Endothelial cell of umbilical vein (primary cell): ENCODE measurements at regions not wholly inside any gene's neighbourhood (a gene's known extent, or its start where the extent isn't known, plus 50 kb on each side); places are given as distances from the start of the nearest gene placed in this dataset.

Experiments used
- BruUV-seq: library from RNA; stranded (reverse); fragments of 400-500 nt; replicated peaks from 2 replicates; lab custom pipeline; 2021; lab: Mats Ljungman, UMichigan
- CTCF ChIA-PET: fragments of 300-600, 350-600 bp; sonication (Branson Sonifier 250); formaldehyde crosslinking; loops from one replicate; lab custom pipeline; 2021; ENCODE audit warnings: antibody characterized with exemption, inconsistent platforms; lab: Charles Lee
- POLR2A ChIA-PET: fragments of 300-600, 350-600 bp; sonication (Branson Sonifier 250); formaldehyde crosslinking; loops from one replicate; lab custom pipeline; 2021; ENCODE audit warnings: antibody characterized with exemption, inconsistent platforms; lab: Charles Lee
- DNase-seq: peaks from one replicate; pipeline ENCODE4 v3.0.0-alpha.2; 2011; ENCODE audit warnings: low read depth, low spot score
- FAIRE-seq: peaks from 2 replicates; lab custom pipeline; 2011; peaks lifted over from hg19 to GRCh38; lab: Jason Lieb, UNC
- H2AFZ ChIP-seq: 2 replicates; pipeline ENCODE4 v1.6.0; 2012; ENCODE audit warnings: low read depth, low read length, control low read depth, inconsistent platforms
- H3K27ac ChIP-seq: 2 replicates; pipeline ENCODE4 v1.5.1; 2011; ENCODE audit warnings: low read depth, mild to moderate bottlenecking, control low read depth, low read length, moderate library complexity; ENCODE audit not compliant: insufficient read depth
- H3K27me3 ChIP-seq, 2 experiments: 2 replicates each; pipeline versions ENCODE4 v1.6.0 to v1.6.1; 2011; ENCODE audit warnings: low read length in 2 of 2, mixed read lengths in 1 of 2; ENCODE audit not compliant: control insufficient read depth in 2 of 2, insufficient read depth in 2 of 2
- H3K36me3 ChIP-seq, 2 experiments: 2 replicates in 1 of 2; 3 replicates in 1 of 2; pipeline ENCODE4 v1.5.1; 2011; ENCODE audit warnings: low read length in 2 of 2, mild to moderate bottlenecking in 1 of 2, moderate library complexity in 1 of 2; ENCODE audit not compliant: control insufficient read depth in 2 of 2, insufficient read depth in 2 of 2; ENCODE audit errors: extremely low read depth in 1 of 2
- H3K4me1 ChIP-seq: 3 replicates; pipeline ENCODE4 v1.5.1; 2011; ENCODE audit warnings: mild to moderate bottlenecking, low read length; ENCODE audit not compliant: control insufficient read depth, insufficient read depth; ENCODE audit errors: extremely low read depth
- H3K4me2 ChIP-seq: 2 replicates; pipeline ENCODE4 v1.6.1; 2011; ENCODE audit warnings: low read length, control low read depth, mixed read lengths; ENCODE audit not compliant: insufficient read depth
- H3K4me3 ChIP-seq, 3 experiments: fragments of 200-600 bp in 1 of 3; sonication (generic), shearing (Covaris generic) in 1 of 3; replicated peaks in 1 of 3; 2 replicates each; pipeline ENCODE4 v1.5.1; 2011 to 2016; ENCODE audit warnings: control low read depth in 3 of 3, low read length in 3 of 3, mild to moderate bottlenecking in 2 of 3, inconsistent platforms in 1 of 3, low read depth in 1 of 3, moderate library complexity in 1 of 3; ENCODE audit not compliant: insufficient read depth in 1 of 3
- H3K79me2 ChIP-seq: 2 replicates; pipeline ENCODE4 v1.6.0; 2012; ENCODE audit warnings: low read length, inconsistent platforms; ENCODE audit not compliant: control insufficient read depth, insufficient read depth
- H3K9ac ChIP-seq: replicated peaks from 2 replicates; pipeline ENCODE3; 2011; ENCODE audit warnings: low read length, control low read depth; ENCODE audit not compliant: insufficient read depth; ENCODE audit errors: extremely low read depth
- H3K9me1 ChIP-seq: replicated peaks from 3 replicates; pipeline ENCODE4 v1.6.0; 2011; ENCODE audit warnings: mild to moderate bottlenecking, low read length; ENCODE audit not compliant: control insufficient read depth, insufficient read depth; ENCODE audit errors: extremely low read depth
- H3K9me3 ChIP-seq: replicated peaks from 2 replicates; pipeline ENCODE4 v1.5.1; 2012; ENCODE audit warnings: low read length, inconsistent platforms; ENCODE audit not compliant: control insufficient read depth, insufficient read depth
- H4K20me1 ChIP-seq: replicated peaks from 2 replicates; pipeline ENCODE3; 2011; ENCODE audit warnings: mild to moderate bottlenecking, low read length; ENCODE audit not compliant: control insufficient read depth, insufficient read depth; ENCODE audit errors: extremely low read depth
- EZH2 ChIP-seq: IDR thresholded peaks from 2 replicates; pipeline ENCODE4 v1.6.1; 2012; ENCODE audit warnings: borderline replicate concordance, low read depth, mild to moderate bottlenecking, moderate library complexity, low read length, inconsistent platforms; ENCODE audit not compliant: severe bottlenecking
- FOS ChIP-seq: IDR thresholded peaks from 2 replicates; pipeline ENCODE4 v1.6.1; 2011; ENCODE audit warnings: mild to moderate bottlenecking, low read length, moderate library complexity, borderline replicate concordance; ENCODE audit not compliant: insufficient read depth
- JUN ChIP-seq: IDR thresholded peaks from 2 replicates; pipeline ENCODE4 v1.6.1; 2011; ENCODE audit warnings: borderline replicate concordance, low read depth; ENCODE audit not compliant: insufficient read length, insufficient read depth
- MAX ChIP-seq: IDR thresholded peaks from 2 replicates; pipeline ENCODE4 v1.6.1; 2011; ENCODE audit not compliant: insufficient read depth, insufficient read length
- MYC ChIP-seq: IDR thresholded peaks from one replicate; pipeline ENCODE4 v1.6.1; 2011; ENCODE audit warnings: mild to moderate bottlenecking, low read depth, low read length
- POLR2A ChIP-seq: IDR thresholded peaks from 2 replicates; pipeline ENCODE4 v1.6.1; 2012; ENCODE audit warnings: low read depth, mild to moderate bottlenecking, control low read depth, low read length
- POLR2AphosphoS5 ChIP-seq: IDR thresholded peaks from 2 replicates; pipeline ENCODE4 v1.6.1; 2012; ENCODE audit warnings: low read depth, mild to moderate bottlenecking, control low read depth, low read length, moderate library complexity; ENCODE audit not compliant: insufficient read depth
- dilution Hi-C: fragments of 300-500 bp; cut with MboI; formaldehyde crosslinking; loops from one replicate; pipeline ENCODE4 v1.15.0; 2019; ENCODE audit warnings: low sequenced_read_pairs; ENCODE audit not compliant: extremely low pct_ligation_motif_present
- intact Hi-C: fragments of 100-400 bp; cut with micrococcal nuclease; formaldehyde crosslinking; loops from one replicate; pipeline ENCODE4 v1.10.0; 2022
- TF ChIP-seq, protein P1 (sequence below), 2 donors: IDR thresholded peaks; 1 replicate in 1 of 2; 2 replicates in 1 of 2; pipeline ENCODE4 v1.5.1; 2011; ENCODE audit warnings: low read length in 2 of 2, mild to moderate bottlenecking in 2 of 2, moderate library complexity in 2 of 2, control low read depth in 1 of 2, inconsistent platforms in 1 of 2, low read depth in 1 of 2; ENCODE audit not compliant: insufficient read depth in 1 of 2; ENCODE audit errors: extremely low read depth in 1 of 2

DNA sequence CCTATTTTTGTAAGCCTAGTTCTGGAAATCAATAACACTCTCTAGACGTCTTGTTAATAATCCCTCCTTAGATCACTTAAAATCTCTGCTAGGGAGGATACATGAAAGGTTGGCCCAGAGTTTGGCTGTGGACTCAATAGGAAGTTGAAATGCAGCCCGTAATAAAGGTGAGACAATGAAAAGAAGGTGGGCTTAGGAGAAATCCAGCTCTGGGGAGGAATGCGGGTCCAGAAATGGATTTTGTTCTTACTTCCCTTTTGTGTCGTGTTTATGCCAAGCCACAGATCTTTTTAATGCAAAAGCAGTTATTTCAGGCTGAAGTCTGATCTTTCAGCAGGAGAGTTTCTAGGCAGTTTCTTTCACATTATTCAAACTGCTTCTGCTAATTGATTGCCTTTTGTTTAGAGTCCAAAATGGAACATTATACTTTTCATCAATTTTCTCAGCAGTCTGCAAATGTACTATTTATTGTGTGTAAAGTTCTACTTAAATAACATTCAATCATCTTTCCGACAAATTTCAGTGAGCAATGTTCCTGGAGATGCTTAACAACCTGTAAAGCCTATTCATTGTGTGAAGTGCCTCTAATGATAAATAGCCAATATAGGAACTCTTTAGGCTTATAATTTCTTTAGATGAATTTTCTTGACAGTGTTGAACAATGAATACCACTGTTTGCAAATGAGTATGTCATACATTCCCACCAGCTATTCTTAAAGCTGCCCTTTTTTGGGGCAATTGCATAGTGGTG lies 252.9 kb upstream of the KRR1 start:
- TF ChIP-seq FOS (no peak), EZH2 (no peak), JUN (no peak), POLR2AphosphoS5 (no peak)
- Histone ChIP-seq H3K9ac (no peak overlapping the region), H3K4me3 (no peak overlapping the region), H3K9me3 (no peaks in the 10 kb centered on the region), H3K27me3 (no peaks in the 10 kb centered on the region), H3K27ac (no peak overlapping the region), H3K79me2 (no peaks in the 10 kb centered on the region), H4K20me1 (no peaks in the 10 kb centered on the region), H3K36me3 (no peaks in the 10 kb centered on the region), H3K4me1 (peaks cover 9% of the 10 kb centered on the region), H3K9me1 (peaks cover 2% of the 10 kb centered on the region), H2AFZ (no peak overlapping the region), H3K4me2 (no peak overlapping the region)
- ChIA-PET CTCF (interaction anchor here (1.0 to 3.1 kb wide), 4 partner anchors 11 to 204 kb away, joined by 5 to 9 read pairs (median 6); no protein-coding TSS in a partner anchor), POLR2A (no interaction called here)
- dilution Hi-C loops (no loop called here), intact Hi-C loops (no loop called here)
- FAIRE-seq (no peak), DNase-seq (no peak)
- no TSS peak for BruUV-seq

- Histone ChIP-seq H3K36me3 (no peaks in the 10 kb centered on the region), H3K27me3 (no peaks in the 10 kb centered on the region), H3K4me2 (no peak overlapping the region), H3K4me3 (no peak overlapping the region), H3K79me2 (no peaks in the 10 kb centered on the region), H3K9me3 (no peaks in the 10 kb centered on the region), H4K20me1 (no peaks in the 10 kb centered on the region), H3K9ac (no peak overlapping the region), H2AFZ (no peak overlapping the region), H3K9me1 (peaks cover 2% of the 10 kb centered on the region), H3K4me1 (no peaks in the 10 kb centered on the region), H3K27ac (no peak overlapping the region)
- FAIRE-seq (no peak), DNase-seq (no peak)
- POLR2A ChIA-PET = no interaction called here
- dilution Hi-C loops (no loop called here), intact Hi-C loops (no loop called here)
- CTCF ChIA-PET = interaction anchor here (0.5 to 1.9 kb wide), 6 partner anchors 8 to 148 kb away, joined by 3 to 7 read pairs (median 4); no protein-coding TSS in a partner anchor
- TF ChIP-seq JUN (no peak), FOS (no peak), MAX (no peak), POLR2A (no peak), MYC (no peak)
- TF ChIP-seq, protein P1, sequence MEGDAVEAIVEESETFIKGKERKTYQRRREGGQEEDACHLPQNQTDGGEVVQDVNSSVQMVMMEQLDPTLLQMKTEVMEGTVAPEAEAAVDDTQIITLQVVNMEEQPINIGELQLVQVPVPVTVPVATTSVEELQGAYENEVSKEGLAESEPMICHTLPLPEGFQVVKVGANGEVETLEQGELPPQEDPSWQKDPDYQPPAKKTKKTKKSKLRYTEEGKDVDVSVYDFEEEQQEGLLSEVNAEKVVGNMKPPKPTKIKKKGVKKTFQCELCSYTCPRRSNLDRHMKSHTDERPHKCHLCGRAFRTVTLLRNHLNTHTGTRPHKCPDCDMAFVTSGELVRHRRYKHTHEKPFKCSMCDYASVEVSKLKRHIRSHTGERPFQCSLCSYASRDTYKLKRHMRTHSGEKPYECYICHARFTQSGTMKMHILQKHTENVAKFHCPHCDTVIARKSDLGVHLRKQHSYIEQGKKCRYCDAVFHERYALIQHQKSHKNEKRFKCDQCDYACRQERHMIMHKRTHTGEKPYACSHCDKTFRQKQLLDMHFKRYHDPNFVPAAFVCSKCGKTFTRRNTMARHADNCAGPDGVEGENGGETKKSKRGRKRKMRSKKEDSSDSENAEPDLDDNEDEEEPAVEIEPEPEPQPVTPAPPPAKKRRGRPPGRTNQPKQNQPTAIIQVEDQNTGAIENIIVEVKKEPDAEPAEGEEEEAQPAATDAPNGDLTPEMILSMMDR (IDR thresholded peaks at IDR 0.05; ENCODE audit: extremely low read depth in 1 of 2, insufficient read depth in 1 of 2, low read depth in 1 of 2, low read length in 2 of 2) = no peak
- no TSS peak for BruUV-seq
Observed at GRCh38 chr12:75760573-75761294, 249.3 kb upstream of the KRR1 start.
